IMR-90 (cell line): ENCODE measurements at regions not wholly inside any gene's neighbourhood (a gene's known extent, or its start where the extent isn't known, plus 50 kb on each side); places are given as distances from the start of the nearest gene placed in this dataset.

Experiments
- ATAC-seq: fragments of 200-7000 bp; cut with Tn5 transposase; 2 replicates; pipeline ENCODE4 v1.9.1; 2020; ENCODE audit warnings: low read depth, mild to moderate bottlenecking, moderate library complexity
- BruUV-seq: library from RNA; stranded (reverse); fragments of 400-500 nt; replicated peaks from 2 replicates; lab custom pipeline; 2021; lab: Mats Ljungman, UMichigan
- CTCF ChIA-PET: fragments of 300-600 bp; formaldehyde crosslinking; extraction: SDS; loops from one replicate; lab custom pipeline; 2021; ENCODE audit warnings: antibody characterized with exemption; lab: Yijun Ruan, JAX
- POLR2A ChIA-PET: fragments of 300-600 bp; sonication (Branson Sonifier 250); formaldehyde crosslinking; loops from one replicate; lab custom pipeline; 2022; ENCODE audit warnings: antibody characterized with exemption; ENCODE audit not compliant: unreplicated experiment; lab: Charles Lee
- DNase-seq: peaks from one replicate; pipeline ENCODE4 v3.0.0; 2013
- H2AFZ ChIP-seq: replicated peaks from 2 replicates; pipeline ENCODE3; 2013; ENCODE audit warnings: low read length, mild to moderate bottlenecking; ENCODE audit not compliant: poor library complexity
- H2AK5ac ChIP-seq: 2 replicates; pipeline ENCODE4 v1.6.1; 2013; ENCODE audit warnings: low read depth, low read length, inconsistent platforms
- H2AK9ac ChIP-seq: replicated peaks from 2 replicates; pipeline ENCODE3; 2013; ENCODE audit warnings: mild to moderate bottlenecking, low read depth, low read length, moderate library complexity; ENCODE audit not compliant: poor library complexity
- H2BK120ac ChIP-seq: 2 replicates; pipeline ENCODE4 v1.6.1; 2013; ENCODE audit warnings: low read depth, low read length, inconsistent platforms
- H2BK15ac ChIP-seq: 3 replicates; pipeline ENCODE4 v1.6.1; 2013; ENCODE audit warnings: low read depth, low read length, inconsistent platforms
- H2BK20ac ChIP-seq: 2 replicates; pipeline ENCODE4 v1.6.1; 2013; ENCODE audit warnings: low read depth, mild to moderate bottlenecking, inconsistent platforms, low read length, moderate library complexity
- H2BK5ac ChIP-seq: 2 replicates; pipeline ENCODE4 v1.6.1; 2013; ENCODE audit warnings: mild to moderate bottlenecking, low read depth, low read length, inconsistent platforms; ENCODE audit not compliant: poor library complexity, severe bottlenecking
- H3K14ac ChIP-seq: replicated peaks from 2 replicates; pipeline ENCODE4 v1.6.1; 2013; ENCODE audit warnings: low read depth, low read length, inconsistent platforms
- H3K18ac ChIP-seq: 2 replicates; pipeline ENCODE4 v1.6.1; 2013; ENCODE audit warnings: low read depth, low read length, control low read depth
- H3K23ac ChIP-seq: 2 replicates; pipeline ENCODE4 v1.6.1; 2013; ENCODE audit warnings: low read depth, low read length, inconsistent platforms
- H3K27ac ChIP-seq: 2 replicates; pipeline ENCODE4 v1.5.1; 2013; ENCODE audit warnings: mild to moderate bottlenecking, control low read depth, low read length; ENCODE audit not compliant: insufficient read depth
- H3K27me3 ChIP-seq: 2 replicates; pipeline ENCODE4 v1.6.1; 2013; ENCODE audit warnings: low read length; ENCODE audit not compliant: control insufficient read depth, insufficient read depth
- H3K36me3 ChIP-seq: 2 replicates; pipeline ENCODE4 v1.6.1; 2013; ENCODE audit warnings: low read length, mixed read lengths; ENCODE audit not compliant: control insufficient read depth, insufficient read depth
- H3K4ac ChIP-seq: 2 replicates; pipeline ENCODE4 v1.6.1; 2013; ENCODE audit warnings: low read depth, low read length, inconsistent platforms
- H3K4me1 ChIP-seq: 2 replicates; pipeline ENCODE4 v1.6.1; 2013; ENCODE audit warnings: low read length, mixed read lengths; ENCODE audit not compliant: control insufficient read depth, insufficient read depth
- H3K4me2 ChIP-seq: 2 replicates; pipeline ENCODE4 v1.6.1; 2013; ENCODE audit warnings: low read depth, mild to moderate bottlenecking, control low read depth, low read length, moderate library complexity
- H3K4me3 ChIP-seq: 2 replicates; pipeline ENCODE4 v1.5.1; 2013; ENCODE audit warnings: low read depth, mild to moderate bottlenecking, control low read depth, low read length, moderate library complexity; ENCODE audit not compliant: insufficient read depth
- H3K56ac ChIP-seq: 2 replicates; pipeline ENCODE4 v1.6.1; 2013; ENCODE audit warnings: low read length, inconsistent platforms; ENCODE audit not compliant: insufficient read depth; ENCODE audit errors: extremely low read depth
- H3K79me1 ChIP-seq, 2 experiments: 2 replicates each; pipeline ENCODE4 v1.6.1; 2013; ENCODE audit warnings: low read length in 2 of 2, inconsistent platforms in 1 of 2, low read depth in 1 of 2
- H3K9ac ChIP-seq: 2 replicates; pipeline ENCODE4 v1.6.1; 2013; ENCODE audit warnings: low read depth, low read length, control low read depth
- H3K9me1 ChIP-seq: 2 replicates; pipeline ENCODE4 v1.6.1; 2013; ENCODE audit warnings: low read length, inconsistent platforms; ENCODE audit not compliant: insufficient read depth
- H3K9me3 ChIP-seq: 2 replicates; pipeline ENCODE4 v1.6.1; 2013; ENCODE audit warnings: low read length; ENCODE audit not compliant: control insufficient read depth, insufficient read depth
- H4K20me1 ChIP-seq: 2 replicates; pipeline ENCODE4 v1.6.1; 2013; ENCODE audit warnings: low read length, inconsistent platforms; ENCODE audit not compliant: insufficient read depth
- H4K5ac ChIP-seq: 2 replicates; pipeline ENCODE4 v1.6.1; 2013; ENCODE audit warnings: mild to moderate bottlenecking, low read depth, low read length, control low read depth
- H4K8ac ChIP-seq, 2 experiments: 2 replicates each; pipeline ENCODE4 v1.6.1; 2013; ENCODE audit warnings: low read depth in 2 of 2, low read length in 2 of 2, control low read depth in 1 of 2, inconsistent platforms in 1 of 2
- H4K91ac ChIP-seq: 2 replicates; pipeline ENCODE4 v1.6.1; 2013; ENCODE audit warnings: low read depth, low read length, inconsistent platforms; ENCODE audit not compliant: insufficient read depth
- CEBPB ChIP-seq: IDR thresholded peaks from 2 replicates; pipeline ENCODE4 v1.6.1; 2012; ENCODE audit warnings: low read depth, low read length, improper control_type of control experiment
- CHD1 ChIP-seq: IDR thresholded peaks from 2 replicates; pipeline ENCODE4 v1.6.1; 2012; ENCODE audit warnings: low read depth, low read length, improper control_type of control experiment
- FOS ChIP-seq: fragments of 150-350 bp; IDR thresholded peaks from 2 replicates; pipeline ENCODE4 v1.6.1; 2016; ENCODE audit warnings: low read depth, low read length
- MAFK ChIP-seq: IDR thresholded peaks from 2 replicates; pipeline ENCODE4 v1.6.1; 2012; ENCODE audit warnings: low read depth, low read length, improper control_type of control experiment
- MAZ ChIP-seq: IDR thresholded peaks from 2 replicates; pipeline ENCODE4 v1.6.1; 2012; ENCODE audit warnings: low read depth, mild to moderate bottlenecking, low read length, improper control_type of control experiment, moderate library complexity, borderline replicate concordance
- MXI1 ChIP-seq: IDR thresholded peaks from 2 replicates; pipeline ENCODE4 v1.6.1; 2012; ENCODE audit warnings: low read depth, mild to moderate bottlenecking, low read length, moderate library complexity, borderline replicate concordance
- NFE2L2 ChIP-seq: fragments of 150-350 bp; IDR thresholded peaks from 2 replicates; pipeline ENCODE4 v1.6.1; 2016; ENCODE audit warnings: low read depth, mild to moderate bottlenecking, low read length
- POLR2A ChIP-seq: IDR thresholded peaks from 2 replicates; pipeline ENCODE4 v1.6.1; 2012; ENCODE audit warnings: mild to moderate bottlenecking, low read depth, low read length
- RAD21 ChIP-seq: IDR thresholded peaks from 2 replicates; pipeline ENCODE4 v1.6.1; 2012; ENCODE audit warnings: low read length, improper control_type of control experiment
- RCOR1 ChIP-seq: IDR thresholded peaks from 2 replicates; pipeline ENCODE4 v1.6.1; 2012; ENCODE audit warnings: mild to moderate bottlenecking, low read length, improper control_type of control experiment; ENCODE audit not compliant: insufficient replicate concordance
- RFX5 ChIP-seq: IDR thresholded peaks from 2 replicates; pipeline ENCODE4 v1.8.0; 2012; ENCODE audit warnings: low read depth, mild to moderate bottlenecking, low read length, moderate library complexity
- SMC3 ChIP-seq: fragments of 150-350 bp; IDR thresholded peaks from 2 replicates; pipeline ENCODE4 v1.6.1; 2016; ENCODE audit warnings: low read depth, mild to moderate bottlenecking, antibody characterized with exemption, low read length, moderate library complexity
- WGBS, 2 experiments: methylation state at CpG; one replicate each; pipeline versions ENCODE4 v1.1.5 to v1.1.7; 2013; ENCODE audit warnings: missing lambda C conversion rate in 2 of 2; ENCODE audit not compliant: insufficient read length in 1 of 2; ENCODE audit errors: extremely low coverage in 2 of 2; 5-methylcytosine and 5-hydroxymethylcytosine counted together
- dilution Hi-C: fragments of 300-500 bp; cut with HindIII; formaldehyde crosslinking; loops from one replicate; pipeline ENCODE4 v1.14.3; 2018; ENCODE audit warnings: low sequenced_read_pairs; ENCODE audit not compliant: unreplicated experiment
- in situ Hi-C: fragments of 300-500 bp; cut with MboI; formaldehyde crosslinking; loops from 3 replicates; pipeline ENCODE4 v1.14.3; 2019; ENCODE audit warnings: low sequenced_read_pairs, inconsistent platforms, mixed read lengths
- intact Hi-C: fragments of 100-400 bp; cut with micrococcal nuclease; formaldehyde crosslinking; loops from 2 replicates; pipeline ENCODE4 v1.10.0; 2022
- TF ChIP-seq, protein P1 (sequence below): fragments of 150-350 bp; IDR thresholded peaks from 2 replicates; pipeline ENCODE4 v1.6.1; 2016; ENCODE audit warnings: low read depth, mild to moderate bottlenecking, low read length, moderate library complexity, borderline replicate concordance
- TF ChIP-seq, protein P2 (sequence below): fragments of 150-350 bp; IDR thresholded peaks from 2 replicates; pipeline ENCODE4 v1.6.1; 2017; ENCODE audit warnings: mild to moderate bottlenecking, antibody characterized with exemption, low read length, low read depth
- TF ChIP-seq, protein P3 (sequence below): conservative IDR thresholded peaks from 2 replicates; pipeline ENCODE4 v1.5.1; 2012; ENCODE audit warnings: mild to moderate bottlenecking, low read depth, low read length, improper control_type of control experiment

DNA sequence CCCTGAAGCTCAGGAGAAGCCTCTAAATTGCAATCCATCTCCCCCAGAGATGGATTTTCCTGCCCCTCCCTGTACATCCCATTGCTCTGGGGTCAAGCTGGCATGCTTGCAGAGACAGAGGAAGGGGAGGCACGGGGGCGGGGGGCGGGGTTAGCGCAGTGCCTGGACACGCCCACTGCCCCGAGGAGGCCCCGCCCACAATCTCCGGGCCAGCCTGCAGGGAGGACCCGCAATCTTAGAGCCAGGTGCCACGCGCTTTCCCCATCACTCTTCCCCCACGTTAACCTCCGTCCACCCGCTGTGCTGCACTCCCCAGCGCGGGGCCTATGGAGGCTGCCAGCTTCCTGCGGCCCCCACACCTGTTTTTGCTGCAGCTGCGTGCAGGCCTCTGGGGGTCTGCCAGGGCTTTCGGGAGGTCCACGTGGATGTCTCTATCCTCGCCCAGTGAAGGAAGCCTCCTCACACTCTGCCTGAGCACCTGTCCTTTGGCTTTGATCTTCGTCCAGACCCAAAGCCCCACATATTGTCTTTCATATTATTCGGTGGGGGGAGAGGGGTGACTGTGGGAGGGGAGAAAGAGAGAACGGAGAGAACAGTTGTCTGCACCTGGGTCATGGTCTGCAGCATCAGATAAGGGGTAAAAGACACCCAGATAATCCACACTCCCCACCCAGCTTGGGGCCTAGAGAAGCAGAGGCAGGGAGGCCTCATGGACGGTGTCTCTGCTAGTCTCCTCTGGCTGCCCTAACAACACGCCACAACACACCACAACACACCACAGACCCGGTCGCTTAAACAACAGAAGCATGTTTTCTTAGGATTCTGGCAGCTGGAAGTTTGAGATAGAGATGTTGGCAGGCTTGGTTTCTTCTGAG is 118.0 kb upstream of the MEF2A start:
- H3K56ac ChIP-seq: no peak overlapping the region
- H3K9me1 ChIP-seq: peaks cover 13% of the 10 kb centered on the region
- H2BK120ac ChIP-seq: peak overlapping the region; percentile 28; the same call in 1 of the 2 replicates
- no peak overlapping the region; the same call in 1 of the 2 replicates for H4K91ac ChIP-seq
- no peak overlapping the region for H3K27ac ChIP-seq
- H2AK9ac ChIP-seq: no peak overlapping the region
- H3K9ac ChIP-seq: no peak overlapping the region
- intact Hi-C loops (no loop called here), dilution Hi-C loops (no loop called here), in situ Hi-C loops (no loop called here)
- H3K27me3 ChIP-seq: no peaks in the 10 kb centered on the region
- CTCF ChIA-PET: no interaction called here
- H2BK5ac ChIP-seq: no peak overlapping the region
- no peaks in the 10 kb centered on the region for H3K36me3 ChIP-seq
- H2BK15ac ChIP-seq: peak overlapping the region; percentile 20; the same call in 2 of the 3 replicates
- H3K9me3 ChIP-seq: no peaks in the 10 kb centered on the region
- no peak overlapping the region for H3K14ac ChIP-seq
- peak overlapping the region; percentile 38; the same call in 1 of the 2 replicates for H3K18ac ChIP-seq
- ATAC-seq (no peak), DNase-seq (no peak)
- H4K5ac ChIP-seq: no peak overlapping the region; the same call in 1 of the 2 replicates
- no peak overlapping the region for H3K4me2 ChIP-seq
- no peaks in the 10 kb centered on the region for H3K79me1 ChIP-seq
- no peak overlapping the region for H2AK5ac ChIP-seq
- H4K20me1 ChIP-seq: no peaks in the 10 kb centered on the region
- POLR2A ChIA-PET: no interaction called here
- H3K4me1 ChIP-seq: peaks cover 8% of the 10 kb centered on the region
- H3K4ac ChIP-seq: no peak overlapping the region
- 54% methylated on average over 17 of the region's 28 CpGs; no CpG with 5 or more reads in 1 of the 2 experiments for WGBS, 2 experiments
- BruUV-seq: no TSS peak
- no peak overlapping the region for H3K23ac ChIP-seq
- no peak overlapping the region for H2BK20ac ChIP-seq
- peak overlapping the region; percentile 34 for H2AFZ ChIP-seq
- no peak overlapping the region; a peak in 1 of 4 replicates for H4K8ac ChIP-seq
- no peak overlapping the region for H3K4me3 ChIP-seq
- TF ChIP-seq CHD1 (no peak), NFE2L2 (no peak), MAFK (no peak), RCOR1 (no peak), RAD21 (no peak), SMC3 (no peak), POLR2A (no peak), MXI1 (no peak), RFX5 (no peak), FOS (no peak), MAZ (no peak), CEBPB (no peak)
- TF ChIP-seq, protein P1, sequence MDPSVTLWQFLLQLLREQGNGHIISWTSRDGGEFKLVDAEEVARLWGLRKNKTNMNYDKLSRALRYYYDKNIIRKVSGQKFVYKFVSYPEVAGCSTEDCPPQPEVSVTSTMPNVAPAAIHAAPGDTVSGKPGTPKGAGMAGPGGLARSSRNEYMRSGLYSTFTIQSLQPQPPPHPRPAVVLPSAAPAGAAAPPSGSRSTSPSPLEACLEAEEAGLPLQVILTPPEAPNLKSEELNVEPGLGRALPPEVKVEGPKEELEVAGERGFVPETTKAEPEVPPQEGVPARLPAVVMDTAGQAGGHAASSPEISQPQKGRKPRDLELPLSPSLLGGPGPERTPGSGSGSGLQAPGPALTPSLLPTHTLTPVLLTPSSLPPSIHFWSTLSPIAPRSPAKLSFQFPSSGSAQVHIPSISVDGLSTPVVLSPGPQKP: no peak
- TF ChIP-seq, protein P2, sequence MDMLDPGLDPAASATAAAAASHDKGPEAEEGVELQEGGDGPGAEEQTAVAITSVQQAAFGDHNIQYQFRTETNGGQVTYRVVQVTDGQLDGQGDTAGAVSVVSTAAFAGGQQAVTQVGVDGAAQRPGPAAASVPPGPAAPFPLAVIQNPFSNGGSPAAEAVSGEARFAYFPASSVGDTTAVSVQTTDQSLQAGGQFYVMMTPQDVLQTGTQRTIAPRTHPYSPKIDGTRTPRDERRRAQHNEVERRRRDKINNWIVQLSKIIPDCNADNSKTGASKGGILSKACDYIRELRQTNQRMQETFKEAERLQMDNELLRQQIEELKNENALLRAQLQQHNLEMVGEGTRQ: no peak
- TF ChIP-seq, protein P3, sequence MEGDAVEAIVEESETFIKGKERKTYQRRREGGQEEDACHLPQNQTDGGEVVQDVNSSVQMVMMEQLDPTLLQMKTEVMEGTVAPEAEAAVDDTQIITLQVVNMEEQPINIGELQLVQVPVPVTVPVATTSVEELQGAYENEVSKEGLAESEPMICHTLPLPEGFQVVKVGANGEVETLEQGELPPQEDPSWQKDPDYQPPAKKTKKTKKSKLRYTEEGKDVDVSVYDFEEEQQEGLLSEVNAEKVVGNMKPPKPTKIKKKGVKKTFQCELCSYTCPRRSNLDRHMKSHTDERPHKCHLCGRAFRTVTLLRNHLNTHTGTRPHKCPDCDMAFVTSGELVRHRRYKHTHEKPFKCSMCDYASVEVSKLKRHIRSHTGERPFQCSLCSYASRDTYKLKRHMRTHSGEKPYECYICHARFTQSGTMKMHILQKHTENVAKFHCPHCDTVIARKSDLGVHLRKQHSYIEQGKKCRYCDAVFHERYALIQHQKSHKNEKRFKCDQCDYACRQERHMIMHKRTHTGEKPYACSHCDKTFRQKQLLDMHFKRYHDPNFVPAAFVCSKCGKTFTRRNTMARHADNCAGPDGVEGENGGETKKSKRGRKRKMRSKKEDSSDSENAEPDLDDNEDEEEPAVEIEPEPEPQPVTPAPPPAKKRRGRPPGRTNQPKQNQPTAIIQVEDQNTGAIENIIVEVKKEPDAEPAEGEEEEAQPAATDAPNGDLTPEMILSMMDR: no peak
